SH-SY5Y (cell line): ENCODE measurements at regions not wholly inside any gene's neighbourhood (a gene's known extent, or its start where the extent isn't known, plus 50 kb on each side); places are given as distances from the start of the nearest gene placed in this dataset.

Experiments
- GATA2 ChIP-seq: IDR thresholded peaks from 2 replicates; pipeline ENCODE4 v1.6.1; 2011; ENCODE audit warnings: mild to moderate bottlenecking, low read depth, low read length
- GATA3 ChIP-seq: IDR thresholded peaks from 2 replicates; pipeline ENCODE4 v1.6.1; 2011; ENCODE audit warnings: low read depth, mild to moderate bottlenecking, low read length, moderate library complexity

GRCh38 chrX:117711782-117712181 is 404.8 kb downstream of the KLHL13 start:
- TF ChIP-seq GATA2: peak; percentile 50; the same call in 1 of the 2 replicates
- TF ChIP-seq GATA3: no peak
